ENCODE measurements at regions not wholly inside any gene's neighbourhood (a gene's known extent, or its start where the extent isn't known, plus 50 kb on each side); places are given as distances from the start of the nearest gene placed in this dataset.

GRCh38 chr11:27604416-27604815 is 95.8 kb downstream of the BDNF start:
- DNase-seq, result no peak

DNA sequence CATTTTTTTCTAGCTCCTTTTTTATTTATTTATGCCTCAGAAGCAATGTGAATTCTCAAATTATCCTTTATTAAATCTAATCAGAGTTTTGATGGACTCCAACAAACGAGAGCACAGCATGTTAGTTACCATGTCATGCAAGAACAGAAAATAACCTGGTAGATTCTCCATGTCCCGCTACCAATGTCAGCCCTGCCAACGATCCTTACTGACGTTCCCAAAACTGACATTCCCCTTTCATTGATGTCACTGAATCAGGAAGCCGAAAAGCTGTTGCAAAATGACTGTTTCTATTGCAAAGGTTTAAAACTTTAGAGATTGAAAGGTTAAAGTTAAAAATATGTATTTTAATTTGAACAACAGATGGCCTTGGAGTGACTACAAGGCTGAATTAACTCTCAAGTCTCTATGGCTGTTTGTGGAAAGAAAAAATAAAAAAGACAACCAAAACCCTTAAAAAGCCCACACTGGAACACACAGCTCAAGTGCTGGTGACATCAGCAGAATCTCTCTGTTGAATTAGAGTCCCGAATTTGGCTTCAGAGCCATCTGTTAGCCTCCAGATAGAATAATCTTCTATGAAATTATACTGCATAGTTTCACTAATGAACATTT is 96.8 kb downstream of the BDNF start:
- DNase-seq, result no peak

GRCh38 chr11:27600656-27601055 is 94.1 kb upstream of the LIN7C start:
- no peak for DNase-seq

GRCh38 chr11:27599217-27599616 is 92.6 kb upstream of the LIN7C start:
- DNase-seq, result no peak

- no peak for DNase-seq
These were observed 90.2 kb upstream of the LIN7C start for GRCh38 chr11:27596802-27597201.

DNA sequence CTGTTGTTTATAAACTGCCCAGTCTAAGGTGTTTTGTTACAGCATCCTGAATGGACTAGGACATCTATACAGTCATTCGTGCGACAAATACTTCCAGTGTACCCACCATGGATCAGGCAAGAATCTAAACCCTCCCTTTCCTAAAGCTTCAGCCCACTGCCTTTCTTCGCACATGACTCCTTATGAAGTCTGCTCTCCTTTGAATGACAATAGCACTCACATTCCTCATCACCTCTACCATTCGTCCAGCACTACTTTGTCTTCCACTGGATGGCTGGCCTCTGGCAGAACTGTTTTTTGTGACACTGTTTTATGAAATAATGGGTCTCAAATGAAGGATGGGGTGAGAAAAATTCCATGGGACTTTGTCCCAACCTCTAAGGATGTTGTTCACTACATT is 89.8 kb upstream of the LIN7C start:
- DNase-seq, result no peak

- no peak for DNase-seq
These were observed 85.7 kb upstream of the LIN7C start for GRCh38 chr11:27592098-27592780.

DNA sequence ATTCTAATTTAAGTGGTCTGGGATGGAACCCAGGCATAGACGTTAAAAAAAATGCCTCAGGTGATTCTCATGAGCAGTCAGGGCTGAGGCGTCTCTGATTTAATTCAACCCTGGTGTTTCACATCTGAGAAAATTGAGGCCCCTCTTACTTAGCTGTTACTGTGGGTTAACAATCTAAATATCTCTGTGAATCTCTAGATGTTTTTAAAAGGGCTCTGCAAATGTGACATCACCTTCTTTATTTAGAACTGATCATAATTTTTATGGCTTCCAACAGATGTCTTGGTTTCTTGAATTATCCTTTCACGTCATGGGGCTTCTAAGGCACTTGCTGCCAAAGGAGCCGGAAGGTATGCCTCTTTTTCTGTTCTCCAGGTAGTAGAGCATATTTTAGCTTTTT is 76.1 kb upstream of the LIN7C start:
- no peak for DNase-seq

DNA sequence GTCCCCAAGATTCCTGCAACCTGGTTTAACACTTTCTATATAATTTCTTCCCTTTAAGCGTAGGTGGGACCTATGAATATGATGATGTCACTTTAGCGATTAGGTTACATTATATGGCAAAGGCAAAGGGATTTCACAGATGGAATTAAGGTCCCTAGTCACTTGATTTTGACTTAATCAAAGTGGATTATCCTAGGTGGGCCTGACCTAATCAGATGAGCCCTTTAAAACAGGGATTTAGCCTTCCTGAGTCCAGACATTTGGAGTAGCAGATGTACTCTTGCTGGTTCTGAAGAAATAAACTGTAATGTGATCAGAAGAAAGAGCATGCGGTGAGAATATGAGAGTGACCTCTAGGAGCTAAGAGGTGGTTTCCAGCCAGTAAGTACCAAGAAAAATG is 67.8 kb upstream of the LIN7C start:
- no peak for DNase-seq

GRCh38 chr11:27573024-27573423 is 66.5 kb upstream of the LIN7C start:
- no peak for DNase-seq

DNA sequence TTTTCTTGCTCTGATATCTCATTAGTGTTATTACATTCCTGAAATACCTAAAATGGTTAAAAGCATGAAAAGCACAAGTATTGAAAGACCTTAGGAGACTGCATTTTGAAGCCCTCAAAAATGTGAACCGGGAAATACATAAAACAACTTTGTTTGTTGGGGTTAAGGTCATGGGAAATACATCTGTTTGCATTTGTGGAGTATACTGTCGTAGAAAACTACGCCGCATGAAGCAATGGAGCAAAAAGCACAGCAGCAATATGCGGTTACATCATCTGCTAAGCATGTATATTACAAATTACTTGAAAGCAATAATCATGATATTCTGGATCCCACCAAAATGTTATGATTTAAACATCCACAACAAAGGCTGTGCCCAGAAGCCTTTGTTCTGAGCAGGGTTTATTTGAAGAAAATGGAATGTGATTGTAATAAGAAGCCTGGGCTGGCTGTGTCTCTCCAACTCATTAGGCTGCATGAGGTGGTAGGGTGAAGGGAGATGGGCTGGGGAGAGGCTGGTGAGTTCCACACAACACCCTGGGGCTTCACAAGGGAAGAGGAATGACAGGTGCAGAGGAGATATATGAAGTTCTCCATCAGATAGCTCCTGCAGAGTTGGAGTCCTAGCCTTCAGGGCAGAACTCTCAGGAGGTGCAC is 64.7 kb upstream of the LIN7C start:
- DNase-seq, result peak; percentile 2

GRCh38 chr11:27570542-27570941 is 64.0 kb upstream of the LIN7C start:
- no peak for DNase-seq

GRCh38 chr11:27563641-27564040 is 57.1 kb upstream of the LIN7C start:
- no peak for DNase-seq

DNA sequence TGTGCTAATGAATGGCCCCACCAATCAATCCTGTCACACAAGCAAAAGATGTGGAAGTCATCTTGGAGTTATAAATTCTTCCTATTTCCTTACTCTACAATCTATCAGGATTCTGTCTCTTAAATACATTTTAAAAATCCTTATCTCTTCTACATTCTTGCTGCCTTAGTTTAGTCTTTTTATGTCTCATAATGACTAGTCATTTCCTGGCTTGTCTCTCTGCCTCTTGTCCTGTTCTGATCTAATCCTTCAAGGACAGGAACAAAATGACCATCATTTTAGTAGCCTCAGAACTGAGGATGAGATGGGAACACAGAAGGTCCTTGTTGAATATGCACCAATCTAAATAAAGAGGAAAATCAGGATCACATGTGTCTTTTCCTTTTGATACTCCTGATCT is 56.6 kb upstream of the LIN7C start:
- no peak for DNase-seq

DNA sequence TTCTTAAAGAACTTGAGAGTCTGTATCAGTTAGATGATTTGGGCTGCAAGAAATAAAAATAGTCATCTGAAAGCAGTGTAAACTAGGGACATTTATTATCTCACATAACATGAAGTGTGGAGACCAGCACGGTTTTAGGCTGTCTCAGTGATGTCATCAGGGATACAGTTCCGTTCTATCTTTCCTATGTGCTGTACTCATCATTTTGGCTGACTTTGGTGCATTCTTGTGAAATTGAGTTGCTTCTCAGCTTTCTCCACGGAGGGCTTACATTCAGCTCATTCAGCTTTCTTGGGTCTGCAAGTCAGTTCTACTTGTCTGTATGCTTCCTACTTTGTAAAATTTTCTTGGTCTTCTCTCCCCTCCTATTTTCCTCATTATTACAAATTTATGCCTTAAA is 51.8 kb upstream of the LIN7C start:
- no peak for DNase-seq

- DNase-seq, result no peak
These were observed 50.7 kb upstream of the LIN7C start for GRCh38 chr11:27557226-27557625.
